ENCODE measurements at regions not wholly inside any gene's neighbourhood (a gene's known extent, or its start where the extent isn't known, plus 50 kb on each side); places are given as distances from the start of the nearest gene placed in this dataset.

- H3K27me3 ChIP-seq (ENCODE audit: control insufficient read depth in 1 of 2, insufficient read depth in 1 of 2, low read length in 2 of 2) = no peaks in the 10 kb centered on the region
- H2BK120ac ChIP-seq (ENCODE audit: low read depth, low read length) = no peak overlapping the region
- no peak overlapping the region for H3K18ac ChIP-seq (ENCODE audit: low read depth in 1 of 2, low read length in 2 of 2)
- H3K9ac ChIP-seq (ENCODE audit: low read length) = no peak overlapping the region
- H3K4ac ChIP-seq (ENCODE audit: low read depth in 1 of 2, low read length in 2 of 2) = no peak overlapping the region
- no peak overlapping the region for H2BK15ac ChIP-seq (ENCODE audit: low read depth, poor library complexity, severe bottlenecking)
- H4K91ac ChIP-seq (ENCODE audit: low read length) = no peak overlapping the region
- 81% methylated on average over 5 of the region's 6 CpGs for WGBS
- H3K79me1 ChIP-seq (replicated peaks; ENCODE audit: low read length, poor library complexity, severe bottlenecking) = no peaks in the 10 kb centered on the region
- no peak overlapping the region for H3K23ac ChIP-seq (ENCODE audit: low read length in 2 of 2)
- no peak overlapping the region for H3K4me3 ChIP-seq (ENCODE audit: insufficient read depth in 1 of 2, low read depth in 1 of 2, low read length in 2 of 2)
- no peak overlapping the region for H3K4me2 ChIP-seq (ENCODE audit: low read length, poor library complexity, severe bottlenecking)
- no peak overlapping the region for H2BK12ac ChIP-seq (ENCODE audit: low read length in 2 of 2)
- H4K8ac ChIP-seq (ENCODE audit: low read length) = no peak overlapping the region
- H2AFZ ChIP-seq (ENCODE audit: low read depth, low read length) = no peak overlapping the region
- no peak overlapping the region for H3K14ac ChIP-seq (ENCODE audit: low read length in 2 of 2)
- no peaks in the 10 kb centered on the region for H3K9me3 ChIP-seq (ENCODE audit: control insufficient read depth, low read length)
- H2BK5ac ChIP-seq (ENCODE audit: low read depth, low read length, poor library complexity, severe bottlenecking) = no peak overlapping the region
- H3K4me1 ChIP-seq (ENCODE audit: control insufficient read depth, insufficient read depth, low read depth, low read length) = no peaks in the 10 kb centered on the region
- H3K27ac ChIP-seq (ENCODE audit: low read length, poor library complexity, severe bottlenecking) = no peak overlapping the region
- no peaks in the 10 kb centered on the region for H3K36me3 ChIP-seq (ENCODE audit: control insufficient read depth in 1 of 2, insufficient read depth in 2 of 2, low read depth in 1 of 2, low read length in 2 of 2)
- no peak for DNase-seq
- H2AK5ac ChIP-seq (ENCODE audit: low read length, severe bottlenecking) = no peak overlapping the region
Measured at GRCh38 chrX:139113708-139114107, 402.2 kb upstream of the FGF13 start.

DNA sequence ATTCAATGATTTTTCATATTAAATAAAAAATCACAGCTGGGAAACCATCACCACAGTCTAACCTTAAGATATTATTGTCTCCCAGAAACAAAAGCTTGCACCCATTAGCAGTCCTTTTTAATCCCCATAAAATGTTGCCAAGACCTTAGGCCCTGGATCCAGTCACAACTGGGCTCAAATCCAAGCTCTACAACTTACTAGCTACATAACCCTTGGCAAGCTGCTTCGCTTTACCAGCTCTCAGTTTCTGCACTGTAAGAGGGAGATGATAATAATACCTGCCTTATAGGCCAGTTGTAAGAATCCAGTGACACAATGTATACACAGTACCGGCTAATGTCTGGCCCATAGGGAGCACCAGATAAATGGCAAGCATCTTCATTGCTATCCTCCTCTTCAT, 400.9 kb upstream of the FGF13 start:
- H3K9ac ChIP-seq (ENCODE audit: low read length) = no peak overlapping the region
- 90% methylated on average over 1 of the region's 2 CpGs for WGBS
- no peak overlapping the region for H2BK5ac ChIP-seq (ENCODE audit: low read depth, low read length, poor library complexity, severe bottlenecking)
- no peaks in the 10 kb centered on the region for H3K27me3 ChIP-seq (ENCODE audit: control insufficient read depth in 1 of 2, insufficient read depth in 1 of 2, low read length in 2 of 2)
- DNase-seq = no peak
- H3K36me3 ChIP-seq (ENCODE audit: control insufficient read depth in 1 of 2, insufficient read depth in 2 of 2, low read depth in 1 of 2, low read length in 2 of 2) = no peaks in the 10 kb centered on the region
- no peak overlapping the region for H3K4me2 ChIP-seq (ENCODE audit: low read length, poor library complexity, severe bottlenecking)
- no peak overlapping the region for H4K91ac ChIP-seq (ENCODE audit: low read length)
- H4K8ac ChIP-seq (ENCODE audit: low read length) = no peak overlapping the region
- H3K14ac ChIP-seq (ENCODE audit: low read length in 2 of 2) = no peak overlapping the region
- no peaks in the 10 kb centered on the region for H3K4me1 ChIP-seq (ENCODE audit: control insufficient read depth, insufficient read depth, low read depth, low read length)
- H3K9me3 ChIP-seq (ENCODE audit: control insufficient read depth, low read length) = no peaks in the 10 kb centered on the region
- no peak overlapping the region for H2BK15ac ChIP-seq (ENCODE audit: low read depth, poor library complexity, severe bottlenecking)
- H2BK120ac ChIP-seq (ENCODE audit: low read depth, low read length) = no peak overlapping the region
- H3K18ac ChIP-seq (ENCODE audit: low read depth in 1 of 2, low read length in 2 of 2) = no peak overlapping the region
- H3K27ac ChIP-seq (ENCODE audit: low read length, poor library complexity, severe bottlenecking) = no peak overlapping the region
- H3K4ac ChIP-seq (ENCODE audit: low read depth in 1 of 2, low read length in 2 of 2) = no peak overlapping the region
- H3K4me3 ChIP-seq (ENCODE audit: insufficient read depth in 1 of 2, low read depth in 1 of 2, low read length in 2 of 2) = no peak overlapping the region
- no peak overlapping the region for H2BK12ac ChIP-seq (ENCODE audit: low read length in 2 of 2)
- no peak overlapping the region for H2AK5ac ChIP-seq (ENCODE audit: low read length, severe bottlenecking)
- no peak overlapping the region for H3K23ac ChIP-seq (ENCODE audit: low read length in 2 of 2)
- H3K79me1 ChIP-seq (replicated peaks; ENCODE audit: low read length, poor library complexity, severe bottlenecking) = no peaks in the 10 kb centered on the region
- no peak overlapping the region for H2AFZ ChIP-seq (ENCODE audit: low read depth, low read length)

- no peaks in the 10 kb centered on the region for H3K79me1 ChIP-seq (replicated peaks; ENCODE audit: low read length, poor library complexity, severe bottlenecking)
- no peak overlapping the region for H2AK5ac ChIP-seq (ENCODE audit: low read length, severe bottlenecking)
- no peak overlapping the region for H3K23ac ChIP-seq (ENCODE audit: low read length in 2 of 2)
- H2AFZ ChIP-seq (ENCODE audit: low read depth, low read length) = no peak overlapping the region
- H4K8ac ChIP-seq (ENCODE audit: low read length) = no peak overlapping the region
- H3K4ac ChIP-seq (ENCODE audit: low read depth in 1 of 2, low read length in 2 of 2) = no peak overlapping the region
- H3K18ac ChIP-seq (ENCODE audit: low read depth in 1 of 2, low read length in 2 of 2) = no peak overlapping the region
- no peaks in the 10 kb centered on the region for H3K27me3 ChIP-seq (ENCODE audit: control insufficient read depth in 1 of 2, insufficient read depth in 1 of 2, low read length in 2 of 2)
- H3K14ac ChIP-seq (ENCODE audit: low read length in 2 of 2) = no peak overlapping the region
- no peaks in the 10 kb centered on the region for H3K4me1 ChIP-seq (ENCODE audit: control insufficient read depth, insufficient read depth, low read depth, low read length)
- H2BK12ac ChIP-seq (ENCODE audit: low read length in 2 of 2) = no peak overlapping the region
- no peaks in the 10 kb centered on the region for H3K36me3 ChIP-seq (ENCODE audit: control insufficient read depth in 1 of 2, insufficient read depth in 2 of 2, low read depth in 1 of 2, low read length in 2 of 2)
- DNase-seq = peak; percentile 4
- no peaks in the 10 kb centered on the region for H3K9me3 ChIP-seq (ENCODE audit: control insufficient read depth, low read length)
- H4K91ac ChIP-seq (ENCODE audit: low read length) = no peak overlapping the region
- no peak overlapping the region for H2BK5ac ChIP-seq (ENCODE audit: low read depth, low read length, poor library complexity, severe bottlenecking)
- WGBS = 11% methylated on average over 2 of the region's 2 CpGs
- H3K4me3 ChIP-seq (ENCODE audit: insufficient read depth in 1 of 2, low read depth in 1 of 2, low read length in 2 of 2) = no peak overlapping the region
- H2BK120ac ChIP-seq (ENCODE audit: low read depth, low read length) = no peak overlapping the region
- no peak overlapping the region for H3K4me2 ChIP-seq (ENCODE audit: low read length, poor library complexity, severe bottlenecking)
- H3K9ac ChIP-seq (ENCODE audit: low read length) = no peak overlapping the region
- no peak overlapping the region for H3K27ac ChIP-seq (ENCODE audit: low read length, poor library complexity, severe bottlenecking)
- H2BK15ac ChIP-seq (ENCODE audit: low read depth, poor library complexity, severe bottlenecking) = no peak overlapping the region
Measured at GRCh38 chrX:139106069-139106468, 394.6 kb upstream of the FGF13 start.

GRCh38 chrX:139094671-139095592, 383.4 kb upstream of the FGF13 start:
- no peaks in the 10 kb centered on the region for H3K4me1 ChIP-seq (ENCODE audit: control insufficient read depth, insufficient read depth, low read depth, low read length)

More at GRCh38 chrX:139094671-139095592, 383.4 kb upstream of the FGF13 start:
- no peak overlapping the region for H4K8ac ChIP-seq (ENCODE audit: low read length)
- H3K4ac ChIP-seq (ENCODE audit: low read depth in 1 of 2, low read length in 2 of 2) = no peak overlapping the region
- H3K27me3 ChIP-seq (ENCODE audit: control insufficient read depth in 1 of 2, insufficient read depth in 1 of 2, low read length in 2 of 2) = no peaks in the 10 kb centered on the region
- no peak overlapping the region for H3K14ac ChIP-seq (ENCODE audit: low read length in 2 of 2)
- DNase-seq = no peak
- no peak overlapping the region for H3K9ac ChIP-seq (ENCODE audit: low read length)
- no peaks in the 10 kb centered on the region for H3K36me3 ChIP-seq (ENCODE audit: control insufficient read depth in 1 of 2, insufficient read depth in 2 of 2, low read depth in 1 of 2, low read length in 2 of 2)
- no peak overlapping the region for H2BK12ac ChIP-seq (ENCODE audit: low read length in 2 of 2)
- 58% methylated on average over 2 of the region's 6 CpGs for WGBS
- H3K27ac ChIP-seq (ENCODE audit: low read length, poor library complexity, severe bottlenecking) = no peak overlapping the region
- H4K91ac ChIP-seq (ENCODE audit: low read length) = no peak overlapping the region
- no peak overlapping the region for H3K4me3 ChIP-seq (ENCODE audit: insufficient read depth in 1 of 2, low read depth in 1 of 2, low read length in 2 of 2)
- H3K18ac ChIP-seq (ENCODE audit: low read depth in 1 of 2, low read length in 2 of 2) = no peak overlapping the region
- no peak overlapping the region for H2AFZ ChIP-seq (ENCODE audit: low read depth, low read length)
- no peaks in the 10 kb centered on the region for H3K9me3 ChIP-seq (ENCODE audit: control insufficient read depth, low read length)
- H3K23ac ChIP-seq (ENCODE audit: low read length in 2 of 2) = no peak overlapping the region
- no peak overlapping the region for H2BK5ac ChIP-seq (ENCODE audit: low read depth, low read length, poor library complexity, severe bottlenecking)
- H3K4me2 ChIP-seq (ENCODE audit: low read length, poor library complexity, severe bottlenecking) = no peak overlapping the region
- no peak overlapping the region for H2AK5ac ChIP-seq (ENCODE audit: low read length, severe bottlenecking)
- no peak overlapping the region for H2BK120ac ChIP-seq (ENCODE audit: low read depth, low read length)
- no peak overlapping the region for H2BK15ac ChIP-seq (ENCODE audit: low read depth, poor library complexity, severe bottlenecking)
- H3K79me1 ChIP-seq (replicated peaks; ENCODE audit: low read length, poor library complexity, severe bottlenecking) = no peaks in the 10 kb centered on the region
